ENCODE measurements at regions not wholly inside any gene's neighbourhood (a gene's known extent, or its start where the extent isn't known, plus 50 kb on each side); places are given as distances from the start of the nearest gene placed in this dataset.

GRCh38 chr16:62974424-62974823 is 938.2 kb upstream of the CDH8 start:
- DNase-seq (ENCODE audit: low spot score) = no peak

- no peak for DNase-seq (ENCODE audit: low spot score)
Observed at GRCh38 chr16:62970851-62971250, 934.6 kb upstream of the CDH8 start.

GRCh38 chr16:62969711-62970318 is 933.6 kb upstream of the CDH8 start:
- no peak for DNase-seq (ENCODE audit: low spot score)

GRCh38 chr16:62967611-62968010 is 931.4 kb upstream of the CDH8 start:
- DNase-seq (ENCODE audit: low spot score) = no peak

- no peak for DNase-seq (ENCODE audit: low spot score)
Observed at GRCh38 chr16:62967163-62967562, 930.9 kb upstream of the CDH8 start.

- no peak for DNase-seq (ENCODE audit: low spot score)
Observed at GRCh38 chr16:62966626-62967025, 930.4 kb upstream of the CDH8 start.

GRCh38 chr16:62965831-62966230 is 929.6 kb upstream of the CDH8 start:
- no peak for DNase-seq (ENCODE audit: low spot score)

GRCh38 chr16:62963846-62964245 is 927.6 kb upstream of the CDH8 start:
- no peak for DNase-seq (ENCODE audit: low spot score)

- no peak for DNase-seq (ENCODE audit: low spot score)
Observed at GRCh38 chr16:62955033-62955349, 918.8 kb upstream of the CDH8 start.

GRCh38 chr16:62954144-62955032 is 918.1 kb upstream of the CDH8 start:
- DNase-seq (ENCODE audit: low spot score) = no peak

- DNase-seq (ENCODE audit: low spot score) = no peak
Observed at GRCh38 chr16:62950351-62950750, 914.1 kb upstream of the CDH8 start.

- no peak for DNase-seq (ENCODE audit: low spot score)
Observed at GRCh38 chr16:62940569-62940968, 904.3 kb upstream of the CDH8 start.

GRCh38 chr16:62939687-62940086 is 903.4 kb upstream of the CDH8 start:
- DNase-seq (ENCODE audit: low spot score) = no peak

- DNase-seq (ENCODE audit: low spot score) = no peak
Observed at GRCh38 chr16:62933929-62934328, 897.7 kb upstream of the CDH8 start.

- DNase-seq (ENCODE audit: low spot score) = no peak
Observed at GRCh38 chr16:62929593-62929992, 893.4 kb upstream of the CDH8 start.

GRCh38 chr16:62927122-62927521 is 890.9 kb upstream of the CDH8 start:
- no peak for DNase-seq (ENCODE audit: low spot score)

- no peak for DNase-seq (ENCODE audit: low spot score)
Observed at GRCh38 chr16:62926121-62926801, 890.0 kb upstream of the CDH8 start.

- DNase-seq (ENCODE audit: low spot score) = no peak
Observed at GRCh38 chr16:62921904-62922303, 885.7 kb upstream of the CDH8 start.

- peak; percentile 2 for DNase-seq (ENCODE audit: low spot score)
Observed at GRCh38 chr16:62913924-62914323, 877.7 kb upstream of the CDH8 start.

- no peak for DNase-seq (ENCODE audit: low spot score)
Observed at GRCh38 chr16:62913333-62913732, 877.1 kb upstream of the CDH8 start.

GRCh38 chr16:62909597-62909996 is 873.4 kb upstream of the CDH8 start:
- no peak for DNase-seq (ENCODE audit: low spot score)

GRCh38 chr16:62907562-62907961 is 871.3 kb upstream of the CDH8 start:
- DNase-seq (ENCODE audit: low spot score) = no peak

GRCh38 chr16:62903961-62904502 is 867.8 kb upstream of the CDH8 start:
- DNase-seq (ENCODE audit: low spot score) = no peak

All from HuH-7 (cell line).